ENCODE measurements at regions not wholly inside any gene's neighbourhood (a gene's known extent, or its start where the extent isn't known, plus 50 kb on each side); places are given as distances from the start of the nearest gene placed in this dataset.
A peak's percentile ranks its signal among the peaks of the same experiment; 100 is the strongest.

GRCh38 chr6:10465629-10466499 is 51.0 kb upstream of the TFAP2A start:
- DNase-seq, result peak in 1 of 2 donors; percentile 40

All from stimulated activated CD4-positive, alpha-beta T cell treated with anti-CD3 and anti-CD28 coated beads, Interleukin-2, amount 100 ng/mL, for 24 hours (primary cell).